ENCODE measurements at regions not wholly inside any gene's neighbourhood (a gene's known extent, or its start where the extent isn't known, plus 50 kb on each side); places are given as distances from the start of the nearest gene placed in this dataset.

- no peaks in the 10 kb centered on the region for H3K9me3 ChIP-seq (replicated peaks in 1 of 3)
- no peak for TF ChIP-seq POLR2A (IDR thresholded peaks at IDR 0.05)
- TF ChIP-seq CTCF (IDR thresholded peaks at IDR 0.05): no peak
- no peak for DNase-seq
- H3K4me3 ChIP-seq: no peak overlapping the region
- peaks cover under 1% of the 10 kb centered on the region for H3K27me3 ChIP-seq
- H3K36me3 ChIP-seq (replicated peaks in 1 of 2): no peaks in the 10 kb centered on the region
- H3K27ac ChIP-seq: no peak overlapping the region
- no peaks in the 10 kb centered on the region for H3K4me1 ChIP-seq (replicated peaks in 1 of 2)
- intact Hi-C loops (cut with DNase I): no loop called here
- WGBS, 4 donors: 64 to 77% (median 69%) methylated on average over 7 to 8 of the region's 8 CpGs
Measured at GRCh38 chr3:14595561-14595960, 55.4 kb upstream of the GRIP2 start.

GRCh38 chr3:14597266-14597665 lies 54.3 kb upstream of the CCDC174 start:
- Histone ChIP-seq H3K27me3 (peaks cover 12% of the 10 kb centered on the region), H3K36me3 (replicated peaks in 1 of 2) (no peaks in the 10 kb centered on the region), H3K4me3 (no peak overlapping the region), H3K4me1 (replicated peaks in 1 of 2) (peaks cover 0 to under 1% of the 10 kb centered on the region in 2 donors), H3K9me3 (replicated peaks in 1 of 3) (no peaks in the 10 kb centered on the region), H3K27ac (no peak overlapping the region)
- DNase-seq: no peak
- intact Hi-C loops (cut with DNase I): no loop called here
- WGBS, 4 donors: 59 to 78% (median 73%) methylated on average over 3 of the region's 3 CpGs
- no peak for TF ChIP-seq CTCF (IDR thresholded peaks at IDR 0.05)
- TF ChIP-seq POLR2A (IDR thresholded peaks at IDR 0.05): no peak

- peak in 4 of 7 donors; percentile 15 to 26 (median 23) for DNase-seq
- Histone ChIP-seq H3K4me3 (no peak overlapping the region), H3K36me3 (replicated peaks in 1 of 2) (no peaks in the 10 kb centered on the region), H3K27me3 (peaks cover 18% of the 10 kb centered on the region), H3K27ac (no peak overlapping the region), H3K4me1 (replicated peaks in 1 of 2) (peaks cover 0 to 5% of the 10 kb centered on the region in 2 donors), H3K9me3 (replicated peaks in 1 of 3) (no peaks in the 10 kb centered on the region)
- intact Hi-C loops (cut with DNase I): no loop called here
- WGBS, 4 donors: 10 to 17% (median 14%) methylated on average over 5 to 9 of the region's 9 CpGs
- TF ChIP-seq CTCF (IDR thresholded peaks at IDR 0.05): no peak
- TF ChIP-seq POLR2A (IDR thresholded peaks at IDR 0.05): no peak
Measured at GRCh38 chr3:14598143-14598569, 53.4 kb upstream of the CCDC174 start.

- Histone ChIP-seq H3K9me3 (replicated peaks in 1 of 3) (no peaks in the 10 kb centered on the region), H3K27me3 (peaks cover 24% of the 10 kb centered on the region)
- DNase-seq: no peak
Measured at GRCh38 chr3:14599488-14599887, 52.1 kb upstream of the CCDC174 start.

More at GRCh38 chr3:14599488-14599887, 52.1 kb upstream of the CCDC174 start:
- TF ChIP-seq CTCF (IDR thresholded peaks at IDR 0.05) (no peak), POLR2A (IDR thresholded peaks at IDR 0.05) (no peak)
- intact Hi-C loops (cut with DNase I): no loop called here
- Histone ChIP-seq H3K27ac (no peak overlapping the region), H3K4me3 (no peak overlapping the region), H3K4me1 (replicated peaks in 1 of 2) (peaks cover 0 to 5% of the 10 kb centered on the region in 2 donors), H3K36me3 (replicated peaks in 1 of 2) (no peaks in the 10 kb centered on the region)

Data from adrenal gland (tissue), 9 donors.